ENCODE measurements at regions not wholly inside any gene's neighbourhood (a gene's known extent, or its start where the extent isn't known, plus 50 kb on each side); places are given as distances from the start of the nearest gene placed in this dataset.
A peak's percentile ranks its signal among the peaks of the same experiment; 100 is the strongest.
"Not testable (repeated sequence)": the region's sequence is repeated elsewhere in the genome, so short reads cannot be mapped to it uniquely, and the experiment has no call there.

DNA sequence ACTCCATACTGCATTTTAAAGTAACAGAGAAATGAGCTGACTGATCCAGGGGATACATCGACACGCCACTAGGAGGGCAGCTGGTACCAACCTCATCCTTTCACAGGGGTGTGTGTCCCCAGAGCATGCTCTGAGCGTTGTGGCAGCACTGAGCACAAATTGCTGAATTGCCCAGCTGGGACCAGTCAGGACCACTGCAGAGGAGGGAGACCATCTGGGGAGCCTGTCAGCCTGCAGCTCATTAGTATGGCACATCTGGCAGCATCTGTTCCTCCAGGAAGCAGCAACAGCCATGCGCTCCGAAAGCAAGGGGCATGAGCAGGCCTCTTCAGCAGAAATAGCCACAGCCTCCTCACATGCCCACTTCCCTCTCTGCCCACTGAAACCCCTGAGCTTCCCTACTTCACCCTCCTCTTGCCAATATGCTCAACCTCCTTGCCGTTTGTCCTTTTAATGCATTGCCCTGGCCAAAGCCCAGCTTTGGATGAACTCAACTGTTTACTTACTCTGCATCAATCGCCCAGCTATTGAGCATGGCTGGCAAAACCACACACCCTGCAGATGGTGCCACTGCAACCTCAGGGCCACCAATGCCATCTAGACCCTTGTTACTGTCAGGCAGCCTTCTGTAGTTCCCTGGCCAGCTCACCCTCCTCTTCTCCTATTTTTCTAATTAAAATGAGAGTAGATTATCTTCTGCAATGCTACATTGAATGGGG is 77.6 kb upstream of the NEDD9 start:
- no peak for DNase-seq
- Histone ChIP-seq H3K27ac (peak overlapping the region in 1 of 8 donors; percentile 10), H3K27me3 (replicated peaks in 1 of 7) (no peaks in the 10 kb centered on the region), H3K4me1 (peaks cover 0 to 17% (median 3%) of the 10 kb centered on the region in 6 donors), H3K36me3 (peaks cover 0 to 38% (median 6%) of the 10 kb centered on the region in 6 donors), H3K9me3 (no peaks in the 10 kb centered on the region), H3K4me3 (no peak overlapping the region)
- WGBS, 5 donors = 64 to 79% (median 68%) methylated on average over 7 of the region's 7 CpGs
- intact Hi-C loops (cut with DNase I; ENCODE audit: low total_unique reads) = no loop called here
- no peak for TF ChIP-seq POLR2A (IDR thresholded peaks at IDR 0.05)
- TF ChIP-seq POLR2AphosphoS5 (IDR thresholded peaks at IDR 0.05) = peak in 1 of 3 donors; percentile 9

DNA sequence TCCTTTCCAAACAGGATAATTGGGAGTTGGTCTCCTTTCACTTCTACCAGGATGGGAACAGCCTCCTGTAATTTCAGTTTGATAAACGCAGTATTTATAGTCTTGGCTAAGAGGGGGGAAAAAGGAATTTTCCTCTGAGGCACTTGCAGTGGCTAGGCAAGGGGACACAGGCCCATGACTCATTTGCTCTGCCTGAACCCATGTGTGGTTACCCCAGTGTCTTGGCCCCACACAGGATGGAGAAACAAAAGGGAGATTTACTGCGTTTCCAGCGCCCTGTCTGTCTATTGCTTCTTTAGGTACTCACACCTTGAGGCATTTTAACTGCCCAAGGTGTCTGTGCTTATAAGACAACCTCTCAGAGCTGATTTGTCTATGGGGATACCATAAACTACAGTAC is 74.8 kb upstream of the NEDD9 start:
- Histone ChIP-seq H3K9me3 (peaks cover 0 to 12% (median 2%) of the 10 kb centered on the region in 8 donors), H3K27me3 (replicated peaks in 1 of 7) (no peaks in the 10 kb centered on the region), H3K27ac (peak overlapping the region in 1 of 8 donors; percentile 27), H3K4me3 (no peak overlapping the region), H3K36me3 (peaks cover 0 to 53% (median 17%) of the 10 kb centered on the region in 6 donors), H3K4me1 (peaks cover 0 to 17% (median 3%) of the 10 kb centered on the region in 6 donors)
- DNase-seq = no peak
- WGBS, 5 donors = 91 to 95% (median 93%) methylated on average over 3 of the region's 3 CpGs
- TF ChIP-seq POLR2A (IDR thresholded peaks at IDR 0.05) = no peak
- TF ChIP-seq, protein P1, sequence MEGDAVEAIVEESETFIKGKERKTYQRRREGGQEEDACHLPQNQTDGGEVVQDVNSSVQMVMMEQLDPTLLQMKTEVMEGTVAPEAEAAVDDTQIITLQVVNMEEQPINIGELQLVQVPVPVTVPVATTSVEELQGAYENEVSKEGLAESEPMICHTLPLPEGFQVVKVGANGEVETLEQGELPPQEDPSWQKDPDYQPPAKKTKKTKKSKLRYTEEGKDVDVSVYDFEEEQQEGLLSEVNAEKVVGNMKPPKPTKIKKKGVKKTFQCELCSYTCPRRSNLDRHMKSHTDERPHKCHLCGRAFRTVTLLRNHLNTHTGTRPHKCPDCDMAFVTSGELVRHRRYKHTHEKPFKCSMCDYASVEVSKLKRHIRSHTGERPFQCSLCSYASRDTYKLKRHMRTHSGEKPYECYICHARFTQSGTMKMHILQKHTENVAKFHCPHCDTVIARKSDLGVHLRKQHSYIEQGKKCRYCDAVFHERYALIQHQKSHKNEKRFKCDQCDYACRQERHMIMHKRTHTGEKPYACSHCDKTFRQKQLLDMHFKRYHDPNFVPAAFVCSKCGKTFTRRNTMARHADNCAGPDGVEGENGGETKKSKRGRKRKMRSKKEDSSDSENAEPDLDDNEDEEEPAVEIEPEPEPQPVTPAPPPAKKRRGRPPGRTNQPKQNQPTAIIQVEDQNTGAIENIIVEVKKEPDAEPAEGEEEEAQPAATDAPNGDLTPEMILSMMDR (IDR thresholded peaks at IDR 0.05 in 8 of 11, conservative IDR thresholded peaks at IDR 0.05 in 3 of 11) = no peak
- no peak for TF ChIP-seq POLR2AphosphoS5 (IDR thresholded peaks at IDR 0.05)
- intact Hi-C loops (cut with DNase I; ENCODE audit: low total_unique reads) = no loop called here

- WGBS, 5 donors = 82 to 93% (median 89%) methylated on average over 3 of the region's 3 CpGs
- intact Hi-C loops (cut with DNase I; ENCODE audit: low total_unique reads) = no loop called here
- no peak for TF ChIP-seq POLR2A (IDR thresholded peaks at IDR 0.05)
- no peak for TF ChIP-seq POLR2AphosphoS5 (IDR thresholded peaks at IDR 0.05)
- TF ChIP-seq, protein P1 (IDR thresholded peaks at IDR 0.05 in 8 of 11, conservative IDR thresholded peaks at IDR 0.05 in 3 of 11) = no peak
These were observed 72.5 kb upstream of the NEDD9 start for GRCh38 chr6:11304946-11305345.

GRCh38 chr6:11299876-11300428 is 67.5 kb upstream of the NEDD9 start:
- WGBS, 5 donors = 87 to 94% (median 90%) methylated on average over 5 of the region's 5 CpGs
- intact Hi-C loops (cut with DNase I; ENCODE audit: low total_unique reads); DNase-seq; H3K27ac ChIP-seq; H3K27me3 ChIP-seq (replicated peaks in 1 of 7); H3K4me3 ChIP-seq: not testable (repeated sequence)
- Histone ChIP-seq H3K9me3 (peaks cover 0 to 24% (median 11%) of the 10 kb centered on the region in 8 donors), H3K4me1 (peaks cover 0 to 14% (median 0%) of the 10 kb centered on the region in 6 donors), H3K36me3 (peaks cover 0 to 70% (median 15%) of the 10 kb centered on the region in 6 donors)

More at GRCh38 chr6:11304946-11305345, 72.5 kb upstream of the NEDD9 start:
- peaks cover 0 to 2% (median 0%) of the 10 kb centered on the region in 6 donors for H3K4me1 ChIP-seq
- H3K27ac ChIP-seq = no peak overlapping the region
- no peak overlapping the region for H3K4me3 ChIP-seq
- peaks cover 0 to 19% (median 7%) of the 10 kb centered on the region in 8 donors for H3K9me3 ChIP-seq
- no peaks in the 10 kb centered on the region for H3K27me3 ChIP-seq (replicated peaks in 1 of 7)
- no peak for DNase-seq
- peaks cover 0 to 53% (median 17%) of the 10 kb centered on the region in 6 donors for H3K36me3 ChIP-seq

- H3K27me3 ChIP-seq (replicated peaks in 1 of 7); H3K4me3 ChIP-seq; DNase-seq; intact Hi-C loops (cut with DNase I; ENCODE audit: low total_unique reads): not testable (repeated sequence)
- peaks cover 0 to 15% (median 0%) of the 10 kb centered on the region in 6 donors for H3K4me1 ChIP-seq
- H3K9me3 ChIP-seq = peaks cover 0 to 19% (median 8%) of the 10 kb centered on the region in 8 donors
- WGBS, 5 donors = 80 to 94% (median 85%) methylated on average over 4 to 5 of the region's 5 CpGs
- peaks cover 0 to 70% (median 9%) of the 10 kb centered on the region in 6 donors for H3K36me3 ChIP-seq
- H3K27ac ChIP-seq = peak overlapping the region in 1 of 8 donors; percentile 27
These were observed 66.9 kb upstream of the NEDD9 start for GRCh38 chr6:11299421-11299784.
